Ascending aorta (tissue), 2 donors: ENCODE measurements at regions not wholly inside any gene's neighbourhood (a gene's known extent, or its start where the extent isn't known, plus 50 kb on each side); places are given as distances from the start of the nearest gene placed in this dataset.
A peak's percentile ranks its signal among the peaks of the same experiment; 100 is the strongest.

Experiments used
- DNase-seq, 2 donors: peaks; one replicate each; pipeline ENCODE4 v3.0.0-alpha.2; 2019; ENCODE audit warnings: low spot score in 2 of 2
- H3K27ac ChIP-seq, 2 donors: fragments of 200-600 bp; sonication (generic); one replicate each; pipeline ENCODE4 v1.5.1; 2016 to 2017; ENCODE audit warnings: mild to moderate bottlenecking in 1 of 2
- H3K27me3 ChIP-seq: fragments of 200-600 bp; sonication (generic); one replicate; pipeline ENCODE4 v1.5.1; 2017
- H3K36me3 ChIP-seq, 2 donors: fragments of 200-600 bp; sonication (generic); one replicate each; pipeline ENCODE4 v1.5.1; 2016
- H3K4me1 ChIP-seq, 2 donors: fragments of 200-600 bp; sonication (generic); one replicate each; pipeline ENCODE4 v1.5.1; 2016 to 2017; ENCODE audit warnings: mild to moderate bottlenecking in 1 of 2
- H3K4me3 ChIP-seq, 2 donors: fragments of 200-600 bp; sonication (generic); one replicate each; pipeline ENCODE4 v1.5.1; 2016 to 2017; ENCODE audit warnings: mild to moderate bottlenecking in 1 of 2
- H3K9me3 ChIP-seq, 2 donors: fragments of 200-600 bp; sonication (generic); one replicate each; pipeline ENCODE4 v1.5.1; 2016
- intact Hi-C: fragments of 100-400 bp; cut with DNase I; formaldehyde crosslinking; loops from one replicate; pipeline ENCODE4 v1.15.1; 2023
- TF ChIP-seq, protein P1 (sequence below), 3 experiments: fragments of 200-600 bp in 2 of 3; fragments of 450-650 bp in 1 of 3; sonication (generic) in 2 of 3; IDR thresholded peaks; one replicate each; pipeline ENCODE4 v1.5.1; 2016 to 2019; ENCODE audit warnings: antibody characterized with exemption in 3 of 3, mild to moderate bottlenecking in 1 of 3, moderate library complexity in 1 of 3

DNA sequence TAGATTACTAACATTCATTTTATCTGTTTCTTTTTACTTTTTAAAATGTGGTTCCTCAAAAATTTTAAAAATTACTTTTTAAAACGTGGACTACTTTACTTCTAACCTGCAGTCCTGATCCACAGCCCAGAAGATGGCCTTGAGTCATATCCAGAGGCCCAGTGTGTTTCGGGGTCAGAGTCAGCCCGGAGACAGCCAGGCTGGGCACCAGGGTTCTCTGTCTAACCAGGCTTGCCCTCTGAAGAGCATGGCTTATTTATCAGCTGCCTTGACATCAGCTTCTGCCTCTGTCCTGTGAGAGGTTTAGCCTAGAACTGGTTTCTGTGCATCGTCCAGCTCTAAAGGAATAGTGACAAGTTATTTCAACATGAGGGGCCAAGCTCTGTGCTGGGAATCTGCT is 332.0 kb downstream of the FGF9 start:
- Histone ChIP-seq H3K36me3 (no peaks in the 10 kb centered on the region), H3K4me3 (no peak overlapping the region), H3K4me1 (no peaks in the 10 kb centered on the region), H3K27ac (no peak overlapping the region), H3K9me3 (no peaks in the 10 kb centered on the region), H3K27me3 (no peaks in the 10 kb centered on the region)
- TF ChIP-seq, protein P1, sequence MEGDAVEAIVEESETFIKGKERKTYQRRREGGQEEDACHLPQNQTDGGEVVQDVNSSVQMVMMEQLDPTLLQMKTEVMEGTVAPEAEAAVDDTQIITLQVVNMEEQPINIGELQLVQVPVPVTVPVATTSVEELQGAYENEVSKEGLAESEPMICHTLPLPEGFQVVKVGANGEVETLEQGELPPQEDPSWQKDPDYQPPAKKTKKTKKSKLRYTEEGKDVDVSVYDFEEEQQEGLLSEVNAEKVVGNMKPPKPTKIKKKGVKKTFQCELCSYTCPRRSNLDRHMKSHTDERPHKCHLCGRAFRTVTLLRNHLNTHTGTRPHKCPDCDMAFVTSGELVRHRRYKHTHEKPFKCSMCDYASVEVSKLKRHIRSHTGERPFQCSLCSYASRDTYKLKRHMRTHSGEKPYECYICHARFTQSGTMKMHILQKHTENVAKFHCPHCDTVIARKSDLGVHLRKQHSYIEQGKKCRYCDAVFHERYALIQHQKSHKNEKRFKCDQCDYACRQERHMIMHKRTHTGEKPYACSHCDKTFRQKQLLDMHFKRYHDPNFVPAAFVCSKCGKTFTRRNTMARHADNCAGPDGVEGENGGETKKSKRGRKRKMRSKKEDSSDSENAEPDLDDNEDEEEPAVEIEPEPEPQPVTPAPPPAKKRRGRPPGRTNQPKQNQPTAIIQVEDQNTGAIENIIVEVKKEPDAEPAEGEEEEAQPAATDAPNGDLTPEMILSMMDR (IDR thresholded peaks at IDR 0.05), result no peak
- DNase-seq, result no peak
- intact Hi-C loops, result no loop called here

GRCh38 chr13:22009500-22009899 is 338.6 kb downstream of the FGF9 start:
- Histone ChIP-seq H3K27me3 (no peaks in the 10 kb centered on the region), H3K4me3 (no peak overlapping the region), H3K36me3 (no peaks in the 10 kb centered on the region), H3K9me3 (no peaks in the 10 kb centered on the region), H3K4me1 (no peaks in the 10 kb centered on the region), H3K27ac (no peak overlapping the region)
- intact Hi-C loops, result no loop called here
- TF ChIP-seq, protein P1 (IDR thresholded peaks at IDR 0.05), result no peak
- DNase-seq, result peak in 1 of 2 donors; percentile 12

GRCh38 chr13:22009937-22010336 is 339.1 kb downstream of the FGF9 start:
- DNase-seq, result no peak
- intact Hi-C loops, result no loop called here
- no peaks in the 10 kb centered on the region for H3K27me3 ChIP-seq
- no peak overlapping the region for H3K4me3 ChIP-seq
- TF ChIP-seq, protein P1 (IDR thresholded peaks at IDR 0.05), result no peak
- no peaks in the 10 kb centered on the region for H3K4me1 ChIP-seq
- H3K27ac ChIP-seq, result no peak overlapping the region
- no peaks in the 10 kb centered on the region for H3K9me3 ChIP-seq
- H3K36me3 ChIP-seq, result no peaks in the 10 kb centered on the region

DNA sequence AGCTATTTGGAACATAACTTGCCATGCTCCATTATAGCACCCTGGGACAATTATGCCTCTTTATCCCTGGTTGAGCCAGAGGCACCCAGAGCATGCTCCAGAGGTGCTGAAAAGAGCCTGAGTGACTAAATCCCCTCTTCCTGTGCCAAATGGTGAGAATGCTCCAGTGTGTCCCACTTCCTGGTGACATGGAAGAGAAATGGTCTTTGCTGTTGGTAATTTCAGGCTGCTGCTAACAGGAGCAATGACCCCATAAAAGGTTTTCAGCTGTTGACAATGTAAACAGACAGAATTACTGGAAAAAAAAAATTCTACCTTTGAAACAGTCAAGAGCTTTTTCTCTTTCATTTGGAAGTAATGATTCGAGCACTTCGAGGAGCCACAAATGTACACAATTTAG is 341.8 kb downstream of the FGF9 start:
- no peak for DNase-seq
- intact Hi-C loops, result no loop called here
- no peaks in the 10 kb centered on the region for H3K36me3 ChIP-seq

GRCh38 chr13:22014469-22014868 is 343.6 kb downstream of the FGF9 start:
- Histone ChIP-seq H3K27ac (no peak overlapping the region), H3K27me3 (no peaks in the 10 kb centered on the region), H3K4me1 (no peaks in the 10 kb centered on the region), H3K4me3 (no peak overlapping the region), H3K9me3 (no peaks in the 10 kb centered on the region), H3K36me3 (no peaks in the 10 kb centered on the region)
- intact Hi-C loops, result no loop called here
- TF ChIP-seq, protein P1 (IDR thresholded peaks at IDR 0.05), result no peak
- no peak for DNase-seq

More for the DNA sequence above, 341.8 kb downstream of the FGF9 start:
- Histone ChIP-seq H3K27ac (no peak overlapping the region), H3K4me1 (no peaks in the 10 kb centered on the region), H3K4me3 (no peak overlapping the region), H3K27me3 (no peaks in the 10 kb centered on the region), H3K9me3 (no peaks in the 10 kb centered on the region)
- TF ChIP-seq, protein P1 (IDR thresholded peaks at IDR 0.05), result no peak

- no peak overlapping the region for H3K27ac ChIP-seq
- no peak overlapping the region for H3K4me3 ChIP-seq
- no peaks in the 10 kb centered on the region for H3K36me3 ChIP-seq
- no peaks in the 10 kb centered on the region for H3K4me1 ChIP-seq
- no peaks in the 10 kb centered on the region for H3K27me3 ChIP-seq
- DNase-seq, result no peak
- TF ChIP-seq, protein P1 (IDR thresholded peaks at IDR 0.05), result no peak
- H3K9me3 ChIP-seq, result no peaks in the 10 kb centered on the region
- intact Hi-C loops, result no loop called here
These were observed 346.4 kb downstream of the FGF9 start for GRCh38 chr13:22017226-22017625.
